Mesothelial cell of epicardium (in vitro differentiated cells): ENCODE measurements at regions not wholly inside any gene's neighbourhood (a gene's known extent, or its start where the extent isn't known, plus 50 kb on each side); places are given as distances from the start of the nearest gene placed in this dataset.

ENCODE experiments used
- DNase-seq, 2 experiments: peaks; one replicate each; pipeline ENCODE4 v3.0.0; 2021; ENCODE audit warnings: low spot score in 2 of 2; ENCODE audit not compliant: unreplicated experiment in 2 of 2
- H3K27ac Mint-ChIP-seq: 2 replicates; pipeline ENCODE4 v1.8.0; 2021; ENCODE audit warnings: mixed read lengths
- H3K27me3 Mint-ChIP-seq: 2 replicates; pipeline ENCODE4 v1.8.0; 2021; ENCODE audit warnings: low read depth, mixed read lengths
- H3K36me3 Mint-ChIP-seq: 2 replicates; pipeline ENCODE4 v1.8.0; 2021; ENCODE audit warnings: mixed read lengths
- H3K4me1 Mint-ChIP-seq: 2 replicates; pipeline ENCODE4 v1.8.0; 2021; ENCODE audit warnings: mixed read lengths
- H3K4me3 Mint-ChIP-seq: 2 replicates; pipeline ENCODE4 v1.8.0; 2021; ENCODE audit warnings: mild to moderate bottlenecking, moderate library complexity, mixed read lengths
- H3K9me3 Mint-ChIP-seq: 2 replicates; pipeline ENCODE4 v1.8.0; 2021; ENCODE audit warnings: mixed read lengths
- CTCF ChIP-seq: fragments of 200-600 bp; sonication (generic); IDR thresholded peaks from one replicate; pipeline ENCODE4 v1.5.0; 2021; ENCODE audit warnings: antibody characterized with exemption; ENCODE audit not compliant: unreplicated experiment

- no peak for TF ChIP-seq CTCF
- peaks cover 8% of the 10 kb centered on the region for H3K9me3 Mint-ChIP-seq
- no peak for DNase-seq
Observed at GRCh38 chr16:52976539-52977167, 76.0 kb downstream of the CHD9NB start.

GRCh38 chr16:52967744-52968143 is 85.0 kb downstream of the CHD9NB start:
- no peak overlapping the region for H3K4me3 Mint-ChIP-seq
- DNase-seq, result no peak
- H3K27ac Mint-ChIP-seq, result no peak overlapping the region
- H3K36me3 Mint-ChIP-seq, result no peaks in the 10 kb centered on the region
- H3K4me1 Mint-ChIP-seq, result no peaks in the 10 kb centered on the region
- peaks cover 15% of the 10 kb centered on the region for H3K27me3 Mint-ChIP-seq
- TF ChIP-seq CTCF, result no peak
- H3K9me3 Mint-ChIP-seq, result peaks cover 6% of the 10 kb centered on the region

More at GRCh38 chr16:52976539-52977167, 76.0 kb downstream of the CHD9NB start:
- Mint-ChIP-seq H3K36me3 (no peaks in the 10 kb centered on the region), H3K4me1 (no peaks in the 10 kb centered on the region), H3K27me3 (peaks cover 37% of the 10 kb centered on the region), H3K27ac (no peak overlapping the region), H3K4me3 (no peak overlapping the region)

- H3K4me3 Mint-ChIP-seq, result no peak overlapping the region
- H3K27me3 Mint-ChIP-seq, result peaks cover 3% of the 10 kb centered on the region
- no peak for DNase-seq
- H3K4me1 Mint-ChIP-seq, result no peaks in the 10 kb centered on the region
- H3K27ac Mint-ChIP-seq, result no peak overlapping the region
- no peaks in the 10 kb centered on the region for H3K36me3 Mint-ChIP-seq
- no peak for TF ChIP-seq CTCF
- no peaks in the 10 kb centered on the region for H3K9me3 Mint-ChIP-seq
Observed at GRCh38 chr16:52964290-52964689, 88.4 kb downstream of the CHD9NB start.

GRCh38 chr16:52963855-52964242 is 88.8 kb downstream of the CHD9NB start:
- H3K4me1 Mint-ChIP-seq, result no peaks in the 10 kb centered on the region
- peaks cover 3% of the 10 kb centered on the region for H3K27me3 Mint-ChIP-seq
- no peak for TF ChIP-seq CTCF
- no peak overlapping the region for H3K27ac Mint-ChIP-seq
- no peaks in the 10 kb centered on the region for H3K36me3 Mint-ChIP-seq
- no peak for DNase-seq
- no peaks in the 10 kb centered on the region for H3K9me3 Mint-ChIP-seq
- no peak overlapping the region for H3K4me3 Mint-ChIP-seq

- no peak for DNase-seq
- Mint-ChIP-seq H3K9me3 (no peaks in the 10 kb centered on the region), H3K36me3 (no peaks in the 10 kb centered on the region), H3K4me3 (no peak overlapping the region), H3K4me1 (no peaks in the 10 kb centered on the region), H3K27me3 (peaks cover 3% of the 10 kb centered on the region), H3K27ac (no peak overlapping the region)
- TF ChIP-seq CTCF, result no peak
Observed at GRCh38 chr16:52963212-52963854, 89.4 kb downstream of the CHD9NB start.

- Mint-ChIP-seq H3K9me3 (no peaks in the 10 kb centered on the region), H3K36me3 (no peaks in the 10 kb centered on the region), H3K4me3 (no peak overlapping the region), H3K27me3 (peaks cover 18% of the 10 kb centered on the region), H3K27ac (no peak overlapping the region), H3K4me1 (no peaks in the 10 kb centered on the region)
- no peak for DNase-seq
- TF ChIP-seq CTCF, result no peak
Observed at GRCh38 chr16:52958951-52959350, 93.7 kb downstream of the CHD9NB start.
